PC-3 (cell line): ENCODE measurements at regions not wholly inside any gene's neighbourhood (a gene's known extent, or its start where the extent isn't known, plus 50 kb on each side); places are given as distances from the start of the nearest gene placed in this dataset.

Experiments
- CTCF ChIP-seq: fragments of 300-600 bp; sonication (generic); conservative IDR thresholded peaks from 2 replicates; pipeline ENCODE4 v1.5.1; 2017; ENCODE audit warnings: antibody characterized with exemption, low read depth, mild to moderate bottlenecking, low read length
- EZH2 ChIP-seq: fragments of 300-600 bp; sonication (generic); IDR thresholded peaks from one replicate; pipeline ENCODE4 v1.6.1; 2017; ENCODE audit warnings: antibody characterized with exemption, mild to moderate bottlenecking, low read length; ENCODE audit not compliant: unreplicated experiment

GRCh38 chr11:32178692-32179091 is 87.8 kb downstream of the RCN1 start:
- TF ChIP-seq CTCF (no peak), EZH2 (no peak)
